ENCODE measurements at regions not wholly inside any gene's neighbourhood (a gene's known extent, or its start where the extent isn't known, plus 50 kb on each side); places are given as distances from the start of the nearest gene placed in this dataset.

DNA sequence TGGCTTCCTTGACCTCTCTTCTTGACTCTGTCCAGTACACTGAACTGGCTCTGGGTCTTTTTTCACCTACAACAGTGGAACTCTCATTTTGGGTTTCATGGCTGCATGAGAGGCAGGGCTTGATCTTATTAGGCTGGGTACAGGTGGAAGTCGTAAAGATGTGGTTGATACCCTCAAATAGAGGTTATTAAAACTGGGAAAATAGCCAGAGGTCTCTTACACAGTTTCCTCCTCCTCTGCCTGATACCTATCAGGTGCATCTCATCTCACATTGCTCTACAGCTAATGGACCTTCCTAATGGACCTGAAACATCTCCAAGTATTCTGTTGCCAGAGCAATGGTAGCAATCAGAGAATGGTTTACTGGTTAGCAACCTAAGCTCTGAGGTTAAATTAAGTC, 231.8 kb downstream of the ETAA1 start:
- H3K4me1 ChIP-seq (ENCODE audit: control insufficient read depth in 5 of 5, insufficient read depth in 5 of 5, low read length in 5 of 5) = no peaks in the 10 kb centered on the region
- DNase-seq (no peak), ATAC-seq (ENCODE audit: insufficient read depth, low FRiP score) (no peak)
- no peaks in the 10 kb centered on the region for H3K27me3 ChIP-seq (ENCODE audit: control insufficient read depth in 3 of 3, insufficient read depth in 3 of 3, low read length in 2 of 3)
- H3K9me3 ChIP-seq (ENCODE audit: control insufficient read depth in 4 of 4, insufficient read depth in 3 of 4, low read length in 3 of 4) = no peaks in the 10 kb centered on the region
- no peak overlapping the region for H3K27ac ChIP-seq (ENCODE audit: low read depth in 1 of 2, low read length in 1 of 2)
- TF ChIP-seq CTCF (IDR thresholded peaks at IDR 0.05; ENCODE audit: control extremely low read depth, extremely low read depth) = no peak
- H3K9ac ChIP-seq (ENCODE audit: insufficient read depth in 1 of 2, low read length in 2 of 2) = no peak overlapping the region
- H3K4me3 ChIP-seq = no peak overlapping the region
- no peaks in the 10 kb centered on the region for H3K36me3 ChIP-seq (ENCODE audit: control insufficient read depth in 4 of 4, insufficient read depth in 4 of 4, low read length in 4 of 4)
- WGBS, 2 donors = 60 to 62% methylated on average over 1 of the region's 1 CpG

DNA sequence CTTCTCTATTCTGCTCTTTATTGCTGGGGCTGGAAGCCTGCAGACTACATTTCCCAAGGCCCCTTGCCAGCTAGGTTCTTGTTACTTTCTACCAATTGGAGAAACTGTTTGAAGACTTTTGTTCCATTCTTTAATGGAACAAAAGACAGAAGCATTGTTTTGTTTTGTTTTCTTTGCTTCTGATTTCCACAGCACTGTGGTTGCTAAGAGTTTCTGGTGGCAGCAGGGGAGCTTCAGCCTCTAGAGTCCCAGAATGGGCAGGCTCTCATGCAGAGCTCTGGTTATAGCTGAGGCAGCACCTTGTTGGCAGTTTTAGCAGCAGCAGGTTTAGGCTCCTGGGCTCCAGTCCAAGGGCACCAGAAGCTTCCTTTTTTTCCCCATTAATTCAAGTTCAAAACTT, 234.3 kb downstream of the ETAA1 start:
- DNase-seq (no peak), ATAC-seq (ENCODE audit: insufficient read depth, low FRiP score) (no peak)
- H3K4me3 ChIP-seq = no peak overlapping the region
- no peaks in the 10 kb centered on the region for H3K36me3 ChIP-seq (ENCODE audit: control insufficient read depth in 4 of 4, insufficient read depth in 4 of 4, low read length in 4 of 4)
- no peaks in the 10 kb centered on the region for H3K27me3 ChIP-seq (ENCODE audit: control insufficient read depth in 3 of 3, insufficient read depth in 3 of 3, low read length in 2 of 3)
- H3K4me1 ChIP-seq (ENCODE audit: control insufficient read depth in 5 of 5, insufficient read depth in 5 of 5, low read length in 5 of 5) = no peaks in the 10 kb centered on the region
- no peak overlapping the region for H3K27ac ChIP-seq (ENCODE audit: low read depth in 1 of 2, low read length in 1 of 2)
- TF ChIP-seq CTCF (IDR thresholded peaks at IDR 0.05; ENCODE audit: control extremely low read depth, extremely low read depth) = no peak
- no peak overlapping the region for H3K9ac ChIP-seq (ENCODE audit: insufficient read depth in 1 of 2, low read length in 2 of 2)
- no peaks in the 10 kb centered on the region for H3K9me3 ChIP-seq (ENCODE audit: control insufficient read depth in 4 of 4, insufficient read depth in 3 of 4, low read length in 3 of 4)

- H3K9ac ChIP-seq (ENCODE audit: insufficient read depth in 1 of 2, low read length in 2 of 2) = no peak overlapping the region
- no peaks in the 10 kb centered on the region for H3K27me3 ChIP-seq (ENCODE audit: control insufficient read depth in 3 of 3, insufficient read depth in 3 of 3, low read length in 2 of 3)
- no peaks in the 10 kb centered on the region for H3K9me3 ChIP-seq (ENCODE audit: control insufficient read depth in 4 of 4, insufficient read depth in 3 of 4, low read length in 3 of 4)
- no peaks in the 10 kb centered on the region for H3K36me3 ChIP-seq (ENCODE audit: control insufficient read depth in 4 of 4, insufficient read depth in 4 of 4, low read length in 4 of 4)
- no peak overlapping the region for H3K4me3 ChIP-seq
- no peak for ATAC-seq (ENCODE audit: insufficient read depth, low FRiP score)
- no peak overlapping the region for H3K27ac ChIP-seq (ENCODE audit: low read depth in 1 of 2, low read length in 1 of 2)
- 79 to 94% methylated on average over 3 of the region's 3 CpGs for WGBS, 2 donors
- no peaks in the 10 kb centered on the region for H3K4me1 ChIP-seq (ENCODE audit: control insufficient read depth in 5 of 5, insufficient read depth in 5 of 5, low read length in 5 of 5)
- TF ChIP-seq CTCF (IDR thresholded peaks at IDR 0.05; ENCODE audit: control extremely low read depth, extremely low read depth) = no peak
- no peak for DNase-seq
Observed at GRCh38 chr2:67633212-67633856, 236.2 kb downstream of the ETAA1 start.

DNA sequence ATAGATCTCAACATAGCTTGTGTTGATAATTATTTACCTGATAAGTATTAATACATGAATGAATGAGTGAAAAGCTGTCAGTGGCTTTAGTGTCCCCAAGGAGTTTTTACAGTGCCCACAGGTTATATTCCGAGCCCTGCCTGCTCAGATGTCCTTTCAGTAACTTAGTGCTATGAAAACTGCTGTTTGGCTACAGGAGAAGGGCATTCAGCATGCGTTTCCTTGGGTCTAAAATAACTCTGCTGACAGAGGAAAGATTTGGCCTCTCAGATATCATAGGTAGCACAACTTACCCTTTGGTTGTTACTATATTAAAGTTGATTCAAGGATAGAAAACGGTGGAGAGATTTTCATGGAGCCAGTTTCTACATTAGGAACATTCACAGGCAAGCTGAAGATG, 241.0 kb downstream of the ETAA1 start:
- no peak for TF ChIP-seq CTCF (IDR thresholded peaks at IDR 0.05; ENCODE audit: control extremely low read depth, extremely low read depth)
- no peaks in the 10 kb centered on the region for H3K9me3 ChIP-seq (ENCODE audit: control insufficient read depth in 4 of 4, insufficient read depth in 3 of 4, low read length in 3 of 4)
- WGBS, 2 donors = 55 to 77% methylated on average over 3 of the region's 3 CpGs
- H3K36me3 ChIP-seq (ENCODE audit: control insufficient read depth in 4 of 4, insufficient read depth in 4 of 4, low read length in 4 of 4) = no peaks in the 10 kb centered on the region
- H3K27ac ChIP-seq (ENCODE audit: low read depth in 1 of 2, low read length in 1 of 2) = peak overlapping the region in 1 of 2 donors; percentile 21
- DNase-seq = no peak
- H3K9ac ChIP-seq (ENCODE audit: insufficient read depth in 1 of 2, low read length in 2 of 2) = no peak overlapping the region
- no peak overlapping the region for H3K4me3 ChIP-seq
- peaks cover 0 to 12% (median 0%) of the 10 kb centered on the region in 5 donors for H3K4me1 ChIP-seq (ENCODE audit: control insufficient read depth in 5 of 5, insufficient read depth in 5 of 5, low read length in 5 of 5)
- ATAC-seq (ENCODE audit: insufficient read depth, low FRiP score) = no peak
- H3K27me3 ChIP-seq (ENCODE audit: control insufficient read depth in 3 of 3, insufficient read depth in 3 of 3, low read length in 2 of 3) = no peaks in the 10 kb centered on the region
